Kidney (tissue), 13 donors: ENCODE measurements at regions not wholly inside any gene's neighbourhood (a gene's known extent, or its start where the extent isn't known, plus 50 kb on each side); places are given as distances from the start of the nearest gene placed in this dataset.

Experiments
- DNase-seq, 5 donors: peaks; one replicate each; pipeline ENCODE4 v3.0.0-alpha.2; 2013 to 2020
- FAIRE-seq: peaks from 2 replicates; lab custom pipeline; 2012; peaks lifted over from hg19 to GRCh38; lab: Jason Lieb, UNC
- H3K27ac ChIP-seq, 2 donors: one replicate each; pipeline ENCODE4 v1.7.0; 2013; ENCODE audit warnings: low read depth in 2 of 2, low read length in 2 of 2, inconsistent platforms in 1 of 2
- H3K27me3 ChIP-seq: one replicate; pipeline ENCODE4 v1.7.1; 2013; ENCODE audit warnings: low read length, inconsistent platforms; ENCODE audit not compliant: control insufficient read depth, insufficient read depth
- H3K36me3 ChIP-seq, 3 donors: one replicate each; pipeline versions ENCODE4 v1.7.0 to v1.7.1; 2013; ENCODE audit warnings: low read length in 3 of 3, control low read depth in 1 of 3, inconsistent platforms in 1 of 3; ENCODE audit not compliant: insufficient read depth in 3 of 3, control insufficient read depth in 2 of 3
- H3K4me1 ChIP-seq, 3 donors: one replicate each; pipeline versions ENCODE4 v1.7.0 to v1.7.1; 2013; ENCODE audit warnings: low read length in 3 of 3, inconsistent platforms in 1 of 3, low read depth in 1 of 3; ENCODE audit not compliant: control insufficient read depth in 2 of 3, insufficient read depth in 2 of 3
- H3K4me3 ChIP-seq, 3 donors: one replicate each; pipeline versions ENCODE4 v1.7.0 to v1.8.1; 2013; ENCODE audit warnings: low read length in 3 of 3, control low read depth in 1 of 3, inconsistent platforms in 1 of 3
- H3K9ac ChIP-seq, 3 donors: one replicate each; pipeline versions ENCODE4 v1.7.0 to v1.7.1; 2013; ENCODE audit warnings: low read length in 3 of 3, control low read depth in 1 of 3, inconsistent platforms in 1 of 3
- H3K9me3 ChIP-seq, 3 donors: one replicate each; pipeline versions ENCODE4 v1.7.0 to v1.7.1; 2013; ENCODE audit warnings: low read length in 3 of 3, control low read depth in 1 of 3, inconsistent platforms in 1 of 3; ENCODE audit not compliant: control insufficient read depth in 2 of 3, insufficient read depth in 1 of 3
- intact Hi-C: fragments of 100-400 bp; cut with DNase I; formaldehyde crosslinking; loops from one replicate; pipeline ENCODE4 v1.11.1; 2022
- TF ChIP-seq, protein P1 (sequence below): IDR thresholded peaks from 3 replicates; pipeline ENCODE4 v1.5.1; 2012; ENCODE audit warnings: mild to moderate bottlenecking, moderate library complexity, borderline replicate concordance; ENCODE audit not compliant: insufficient read depth; ENCODE audit errors: extremely low read depth
- donor health status: control.
- donor health status: control.
- donor health status: control.
- donor health status: control.
- donor health status: control.
- donor health status: DM: yes; HTN: yes; CAD: no.
- donor health status: Normal renal cell carcinoma (clear cell type).

DNA sequence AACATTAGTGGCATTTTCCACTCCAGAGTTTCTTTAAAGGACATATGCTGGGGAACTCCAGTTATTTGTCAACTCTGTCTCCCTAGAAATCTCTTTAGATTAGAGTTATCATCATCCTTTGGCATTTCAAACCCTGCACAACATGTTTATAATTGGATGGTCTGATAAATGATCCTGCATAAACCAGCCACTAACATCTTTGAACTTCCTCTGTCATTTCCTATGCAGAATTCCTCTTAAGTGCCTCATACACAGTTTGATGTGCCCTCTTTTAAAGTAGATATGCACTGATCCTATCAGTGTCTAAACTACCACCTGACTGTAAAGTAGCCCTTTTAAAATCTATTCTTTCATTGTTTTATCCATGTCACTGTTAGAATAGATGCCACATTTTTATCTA is 306.3 kb upstream of the IRAK1BP1 start:
- intact Hi-C loops: no loop called here
- no peaks in the 10 kb centered on the region for H3K27me3 ChIP-seq
- no peak overlapping the region for H3K9ac ChIP-seq
- H3K36me3 ChIP-seq: no peaks in the 10 kb centered on the region
- no peak overlapping the region for H3K27ac ChIP-seq
- H3K4me3 ChIP-seq: no peak overlapping the region
- no peaks in the 10 kb centered on the region for H3K4me1 ChIP-seq
- no peak for DNase-seq
- TF ChIP-seq, protein P1, sequence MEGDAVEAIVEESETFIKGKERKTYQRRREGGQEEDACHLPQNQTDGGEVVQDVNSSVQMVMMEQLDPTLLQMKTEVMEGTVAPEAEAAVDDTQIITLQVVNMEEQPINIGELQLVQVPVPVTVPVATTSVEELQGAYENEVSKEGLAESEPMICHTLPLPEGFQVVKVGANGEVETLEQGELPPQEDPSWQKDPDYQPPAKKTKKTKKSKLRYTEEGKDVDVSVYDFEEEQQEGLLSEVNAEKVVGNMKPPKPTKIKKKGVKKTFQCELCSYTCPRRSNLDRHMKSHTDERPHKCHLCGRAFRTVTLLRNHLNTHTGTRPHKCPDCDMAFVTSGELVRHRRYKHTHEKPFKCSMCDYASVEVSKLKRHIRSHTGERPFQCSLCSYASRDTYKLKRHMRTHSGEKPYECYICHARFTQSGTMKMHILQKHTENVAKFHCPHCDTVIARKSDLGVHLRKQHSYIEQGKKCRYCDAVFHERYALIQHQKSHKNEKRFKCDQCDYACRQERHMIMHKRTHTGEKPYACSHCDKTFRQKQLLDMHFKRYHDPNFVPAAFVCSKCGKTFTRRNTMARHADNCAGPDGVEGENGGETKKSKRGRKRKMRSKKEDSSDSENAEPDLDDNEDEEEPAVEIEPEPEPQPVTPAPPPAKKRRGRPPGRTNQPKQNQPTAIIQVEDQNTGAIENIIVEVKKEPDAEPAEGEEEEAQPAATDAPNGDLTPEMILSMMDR: no peak
- no peak for FAIRE-seq
- no peaks in the 10 kb centered on the region for H3K9me3 ChIP-seq

DNA sequence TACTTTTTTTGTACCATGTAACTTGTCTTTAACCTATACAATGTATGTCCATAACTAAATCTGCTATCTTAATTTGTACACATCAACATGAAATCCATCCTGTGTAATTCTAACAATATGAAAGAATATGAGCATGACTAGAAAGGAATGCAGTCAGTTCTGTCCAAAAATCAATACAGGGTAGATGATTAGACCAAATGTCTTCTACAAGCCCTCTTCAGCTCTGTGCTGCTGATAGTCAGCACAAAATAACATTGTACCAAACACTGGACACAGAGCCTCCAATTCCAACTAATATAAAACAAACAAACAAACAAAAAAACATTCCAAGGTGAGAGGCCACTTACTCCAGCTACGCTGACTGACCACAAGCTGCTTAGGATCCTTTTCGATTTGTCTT is 301.4 kb upstream of the IRAK1BP1 start:
- FAIRE-seq: no peak

DNA sequence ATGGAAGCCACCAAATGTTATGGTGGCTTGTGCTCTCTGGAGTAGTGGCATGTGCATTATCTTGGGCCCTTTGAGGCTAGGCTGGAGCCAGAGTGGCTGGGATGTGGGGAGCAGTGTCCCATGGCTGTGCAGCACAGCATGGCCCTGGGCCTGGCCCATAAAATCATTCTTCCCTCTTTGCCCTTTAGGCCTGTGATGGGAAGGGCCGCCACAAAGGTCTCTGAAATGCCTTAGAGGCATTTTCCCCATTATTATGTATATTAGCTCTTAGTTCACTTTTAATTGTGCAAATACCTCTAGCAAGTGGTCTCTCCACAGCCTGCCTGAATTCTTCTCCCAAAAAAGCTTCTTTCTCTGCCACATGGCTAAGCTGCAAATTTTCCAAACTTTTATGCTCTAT is 297.3 kb upstream of the IRAK1BP1 start:
- intact Hi-C loops: no loop called here
- TF ChIP-seq, protein P1: no peak
- Histone ChIP-seq H3K9me3 (peaks cover 0 to 5% (median 2%) of the 10 kb centered on the region in 3 donors), H3K4me1 (no peaks in the 10 kb centered on the region), H3K27me3 (no peaks in the 10 kb centered on the region), H3K9ac (no peak overlapping the region), H3K27ac (no peak overlapping the region), H3K36me3 (no peaks in the 10 kb centered on the region), H3K4me3 (no peak overlapping the region)
- DNase-seq (no peak), FAIRE-seq (no peak)

More for the DNA sequence above, 301.4 kb upstream of the IRAK1BP1 start:
- Histone ChIP-seq H3K27me3 (no peaks in the 10 kb centered on the region), H3K4me1 (no peaks in the 10 kb centered on the region), H3K9me3 (peaks cover 0 to 5% (median 2%) of the 10 kb centered on the region in 3 donors), H3K36me3 (no peaks in the 10 kb centered on the region), H3K27ac (no peak overlapping the region), H3K4me3 (no peak overlapping the region), H3K9ac (no peak overlapping the region)
- no peak for DNase-seq
- intact Hi-C loops: no loop called here
- TF ChIP-seq, protein P1: no peak

DNA sequence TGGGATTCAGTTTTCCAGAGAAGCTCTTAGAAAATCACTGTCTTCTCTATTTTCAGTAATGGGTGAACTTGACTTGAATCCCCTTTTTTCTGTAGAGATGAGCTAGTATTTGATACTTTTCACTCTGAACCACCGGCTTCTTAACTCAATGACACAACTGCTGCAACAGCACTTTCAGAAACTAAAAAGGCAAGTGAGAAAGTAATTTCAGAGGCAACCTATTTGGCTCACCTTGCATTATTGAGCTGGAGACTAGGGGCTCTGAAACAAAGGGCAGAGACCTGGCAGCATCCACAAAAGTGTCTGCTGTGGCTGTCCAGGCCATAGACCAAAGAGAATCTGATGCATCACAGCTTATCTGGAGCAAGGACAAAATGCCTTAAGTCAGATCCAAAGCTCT is 289.8 kb upstream of the IRAK1BP1 start:
- no peaks in the 10 kb centered on the region for H3K27me3 ChIP-seq
- TF ChIP-seq, protein P1: no peak
- DNase-seq (no peak), FAIRE-seq (no peak)
- no peak overlapping the region for H3K27ac ChIP-seq
- no peak overlapping the region for H3K9ac ChIP-seq
- H3K9me3 ChIP-seq: no peaks in the 10 kb centered on the region
- H3K4me1 ChIP-seq: no peaks in the 10 kb centered on the region
- intact Hi-C loops: no loop called here
- no peaks in the 10 kb centered on the region for H3K36me3 ChIP-seq
- no peak overlapping the region for H3K4me3 ChIP-seq
